HepG2 (cell line): ENCODE measurements at regions not wholly inside any gene's neighbourhood (a gene's known extent, or its start where the extent isn't known, plus 50 kb on each side); places are given as distances from the start of the nearest gene placed in this dataset.

Source experiments
- ATAC-seq: fragments of 200-7000 bp; cut with Tn5 transposase; 3 replicates; pipeline ENCODE4 v1.9.1; 2020; ENCODE audit warnings: mild to moderate bottlenecking, moderate library complexity
- BruUV-seq: library from RNA; stranded (reverse); fragments of 400-500 nt; replicated peaks from 2 replicates; lab custom pipeline; 2021; lab: Mats Ljungman, UMichigan
- CTCF ChIA-PET: fragments of 300-600 bp; formaldehyde crosslinking; extraction: SDS; loops from one replicate; lab custom pipeline; 2021; ENCODE audit warnings: low total read pairs, inconsistent platforms, low intra/inter-chr PET ratio; lab: Yijun Ruan, JAX
- POLR2A ChIA-PET: fragments of 350-600 bp; sonication (Branson Sonifier 250); formaldehyde crosslinking; loops from one replicate; lab custom pipeline; 2020; ENCODE audit warnings: antibody characterized with exemption, inconsistent platforms; lab: Yijun Ruan, JAX
- DNase-seq: peaks from one replicate; pipeline ENCODE4 v3.0.0-alpha.2; 2015; ENCODE audit warnings: low spot score
- FAIRE-seq: peaks from 3 replicates; lab custom pipeline; 2011; peaks lifted over from hg19 to GRCh38; lab: Jason Lieb, UNC
- H2AFZ ChIP-seq: one replicate; pipeline ENCODE4 v1.6.1; 2011; ENCODE audit warnings: low read length, inconsistent platforms
- H3K27ac ChIP-seq: fragments of 300-600 bp; 3 replicates; pipeline ENCODE4 v1.8.0; 2011; ENCODE audit warnings: mixed run types, mild to moderate bottlenecking, mixed read lengths, low read length, inconsistent platforms; ENCODE audit not compliant: insufficient read depth; ENCODE audit errors: extremely low read length
- H3K27me3 ChIP-seq, 2 experiments: fragments of 200-600 bp in 1 of 2; 2 replicates in 1 of 2; 3 replicates in 1 of 2; pipeline versions ENCODE4 v1.6.0 to v1.8.0; 2011; ENCODE audit warnings: low read length in 2 of 2, mild to moderate bottlenecking in 2 of 2, moderate library complexity in 2 of 2, inconsistent platforms in 1 of 2; ENCODE audit not compliant: insufficient read depth in 2 of 2, control insufficient read depth in 1 of 2
- H3K36me3 ChIP-seq, 2 experiments: fragments of 200-600 bp in 1 of 2; replicated peaks in 1 of 2; 2 replicates in 1 of 2; 3 replicates in 1 of 2; pipeline versions ENCODE4 v1.5.1 to v1.8.0; 2011; ENCODE audit warnings: low read length in 2 of 2, inconsistent platforms in 1 of 2; ENCODE audit not compliant: insufficient read depth in 2 of 2, control insufficient read depth in 1 of 2
- H3K4me1 ChIP-seq: 2 replicates; pipeline ENCODE4 v1.5.1; 2012; ENCODE audit warnings: low read length, inconsistent platforms; ENCODE audit not compliant: insufficient read depth
- H3K4me2 ChIP-seq: 2 replicates; pipeline ENCODE4 v1.6.0; 2011; ENCODE audit warnings: low read depth, low read length, inconsistent platforms
- H3K4me3 ChIP-seq, 3 experiments: fragments of 200-600 bp in 1 of 3; sonication (generic), shearing (Covaris generic) in 1 of 3; replicated peaks in 1 of 3; 2 replicates each; pipeline ENCODE4 v1.5.1; 2011 to 2016; ENCODE audit warnings: low read length in 3 of 3, inconsistent platforms in 2 of 3, low read depth in 2 of 3, mild to moderate bottlenecking in 2 of 3, control low read depth in 1 of 3, mixed read lengths in 1 of 3; ENCODE audit not compliant: insufficient read depth in 1 of 3
- H3K79me2 ChIP-seq: one replicate; pipeline ENCODE4 v1.6.1; 2011; ENCODE audit warnings: low read length, inconsistent platforms; ENCODE audit not compliant: insufficient read depth
- H3K9ac ChIP-seq: 2 replicates; pipeline ENCODE4 v1.6.0; 2011; ENCODE audit warnings: mild to moderate bottlenecking, low read depth, low read length, inconsistent platforms; ENCODE audit not compliant: insufficient read depth
- H3K9me3 ChIP-seq: 2 replicates; pipeline ENCODE4 v1.5.1; 2012; ENCODE audit warnings: mild to moderate bottlenecking, low read length
- H4K20me1 ChIP-seq: 2 replicates; pipeline ENCODE4 v1.6.0; 2011; ENCODE audit warnings: inconsistent platforms, mild to moderate bottlenecking, low read length, moderate library complexity; ENCODE audit not compliant: insufficient read depth
- GZF1 ChIP-seq: sonication (generic); formaldehyde crosslinking; IDR thresholded peaks from 2 replicates; pipeline ENCODE4 v1.5.1; 2020; ENCODE audit warnings: mild to moderate bottlenecking, missing genetic modification reagents
- KLF6 ChIP-seq: IDR thresholded peaks from 2 replicates; pipeline ENCODE4 v1.8.0; 2016; ENCODE audit warnings: missing biosample characterization, missing genetic modification reagents
- MTA1 ChIP-seq: sonication (generic); formaldehyde crosslinking; IDR thresholded peaks from 2 replicates; pipeline ENCODE4 v1.4.0; 2020; ENCODE audit warnings: missing genetic modification reagents, mild to moderate bottlenecking, borderline replicate concordance
- SYNCRIP ChIP-seq: fragments of 200-400 bp; formaldehyde crosslinking; IDR thresholded peaks from 2 replicates; pipeline ENCODE4 v1.6.1; 2018; ENCODE audit warnings: mild to moderate bottlenecking, low read depth, low read length; ENCODE audit not compliant: insufficient read depth
- ZNF136 ChIP-seq: sonication (generic); formaldehyde crosslinking; IDR thresholded peaks from 2 replicates; pipeline ENCODE4 v1.8.1; 2022; ENCODE audit warnings: low read depth, mild to moderate bottlenecking, moderate library complexity, missing genetic modification reagents
- ZNF180 ChIP-seq: sonication (generic); formaldehyde crosslinking; IDR thresholded peaks from 2 replicates; pipeline ENCODE4 v1.4.0; 2020; ENCODE audit warnings: low read depth, missing genetic modification reagents, borderline replicate concordance
- ZNF256 ChIP-seq: sonication (generic); formaldehyde crosslinking; conservative IDR thresholded peaks from 2 replicates; pipeline ENCODE4 v1.4.0; 2020; ENCODE audit warnings: missing genetic modification reagents
- ZNF501 ChIP-seq: sonication (generic); formaldehyde crosslinking; IDR thresholded peaks from 2 replicates; pipeline ENCODE4 v1.5.1; 2020; ENCODE audit warnings: mild to moderate bottlenecking, moderate library complexity, missing genetic modification reagents
- ZNF672 ChIP-seq: sonication (generic); formaldehyde crosslinking; IDR thresholded peaks from 2 replicates; pipeline ENCODE4 v1.8.1; 2022; ENCODE audit warnings: missing genetic modification reagents
- ZNF678 ChIP-seq: sonication (generic); formaldehyde crosslinking; IDR thresholded peaks from 2 replicates; pipeline ENCODE4 v1.4.0; 2020; ENCODE audit warnings: mild to moderate bottlenecking, missing genetic modification reagents
- ZNF781 ChIP-seq: sonication (generic); formaldehyde crosslinking; IDR thresholded peaks from 2 replicates; pipeline ENCODE4 v1.5.1; 2020; ENCODE audit warnings: borderline replicate concordance, mild to moderate bottlenecking, missing genetic modification reagents; ENCODE audit errors: not compliant biosample characterization
- ZSCAN22 ChIP-seq: sonication (generic); formaldehyde crosslinking; IDR thresholded peaks from 2 replicates; pipeline ENCODE4 v1.4.0; 2020; ENCODE audit warnings: mild to moderate bottlenecking, missing genetic modification reagents
- WGBS: methylation state at CpG from one replicate; pipeline ENCODE4 v1.1.6; 2017; ENCODE audit warnings: low lambda C conversion rate; 5-methylcytosine and 5-hydroxymethylcytosine counted together
- in situ Hi-C: cut with HindIII; loops from 2 replicates; pipeline ENCODE4 v1.10.0; 2017; ENCODE audit warnings: low pct_unique_long_range_greater_than_20kb; ENCODE audit not compliant: extremely low pct_ligation_motif_present
- intact Hi-C: fragments of 100-400 bp; cut with micrococcal nuclease; formaldehyde crosslinking; loops from one replicate; pipeline ENCODE4 v1.10.0; 2022; ENCODE audit not compliant: unreplicated experiment
- TF ChIP-seq, protein P1 (sequence below): IDR thresholded peaks from 2 replicates; pipeline ENCODE4 v1.6.1; 2018; ENCODE audit warnings: missing genetic modification reagents
- TF ChIP-seq, protein P2 (sequence below): sonication (generic); formaldehyde crosslinking; IDR thresholded peaks from 2 replicates; pipeline ENCODE4 v1.4.0; 2020; ENCODE audit warnings: missing genetic modification reagents, mild to moderate bottlenecking, borderline replicate concordance
- TF ChIP-seq, protein P3 (sequence below): sonication (generic); formaldehyde crosslinking; IDR thresholded peaks from 2 replicates; pipeline ENCODE4 v1.5.1; 2020; ENCODE audit warnings: mild to moderate bottlenecking, moderate library complexity, missing genetic modification reagents
- TF ChIP-seq, protein P4 (sequence below): sonication (generic); formaldehyde crosslinking; IDR thresholded peaks from 2 replicates; pipeline ENCODE4 v1.4.0; 2020; ENCODE audit warnings: missing genetic modification reagents, borderline replicate concordance

DNA sequence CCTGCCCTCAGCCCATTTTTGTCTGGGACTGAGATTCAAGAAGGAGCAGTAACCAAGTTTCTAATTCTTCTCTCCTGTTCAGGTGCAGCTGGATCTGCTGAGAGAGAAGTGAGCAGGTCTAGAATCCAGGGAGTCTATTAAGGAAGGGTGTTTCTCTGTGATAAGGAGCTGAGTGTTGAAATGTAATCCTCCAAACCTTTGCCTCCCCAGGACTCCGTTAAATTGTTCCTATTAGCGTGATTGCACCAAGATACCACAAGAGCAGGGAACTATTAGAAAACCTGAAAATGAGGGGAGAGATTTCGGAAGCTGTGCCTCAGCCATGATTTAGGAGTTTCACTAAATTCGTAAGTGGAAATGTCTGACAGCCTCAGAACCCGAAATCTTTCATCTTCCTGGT, 192.6 kb downstream of the EBLN2 start:
- Histone ChIP-seq H3K4me3 (no peak overlapping the region), H4K20me1 (no peaks in the 10 kb centered on the region), H3K9ac (no peak overlapping the region), H3K4me2 (no peak overlapping the region), H3K27ac (no peak overlapping the region), H2AFZ (no peak overlapping the region), H3K27me3 (no peaks in the 10 kb centered on the region; a peak in 1 of 5 replicates), H3K36me3 (no peaks in the 10 kb centered on the region), H3K4me1 (no peaks in the 10 kb centered on the region), H3K9me3 (no peaks in the 10 kb centered on the region), H3K79me2 (no peaks in the 10 kb centered on the region)
- POLR2A ChIA-PET = no interaction called here
- no peak for ATAC-seq
- WGBS = 6% methylated on average over 5 of the region's 5 CpGs
- DNase-seq = no peak
- no peak for FAIRE-seq
- BruUV-seq = no TSS peak
- TF ChIP-seq SYNCRIP (no peak), ZNF501 (CRISPR knock-in tag) (no peak), ZNF672 (CRISPR knock-in tag) (no peak), ZNF678 (CRISPR knock-in tag) (no peak), ZNF180 (CRISPR knock-in tag) (no peak), KLF6 (no peak), ZSCAN22 (CRISPR knock-in tag) (no peak), MTA1 (CRISPR knock-in tag) (no peak), GZF1 (CRISPR knock-in tag) (no peak), ZNF136 (CRISPR knock-in tag) (no peak), ZNF781 (no peak), ZNF256 (CRISPR knock-in tag) (no peak)
- TF ChIP-seq, protein P1, sequence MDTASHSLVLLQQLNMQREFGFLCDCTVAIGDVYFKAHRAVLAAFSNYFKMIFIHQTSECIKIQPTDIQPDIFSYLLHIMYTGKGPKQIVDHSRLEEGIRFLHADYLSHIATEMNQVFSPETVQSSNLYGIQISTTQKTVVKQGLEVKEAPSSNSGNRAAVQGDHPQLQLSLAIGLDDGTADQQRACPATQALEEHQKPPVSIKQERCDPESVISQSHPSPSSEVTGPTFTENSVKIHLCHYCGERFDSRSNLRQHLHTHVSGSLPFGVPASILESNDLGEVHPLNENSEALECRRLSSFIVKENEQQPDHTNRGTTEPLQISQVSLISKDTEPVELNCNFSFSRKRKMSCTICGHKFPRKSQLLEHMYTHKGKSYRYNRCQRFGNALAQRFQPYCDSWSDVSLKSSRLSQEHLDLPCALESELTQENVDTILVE (CRISPR knock-in tag) = no peak
- TF ChIP-seq, protein P2, sequence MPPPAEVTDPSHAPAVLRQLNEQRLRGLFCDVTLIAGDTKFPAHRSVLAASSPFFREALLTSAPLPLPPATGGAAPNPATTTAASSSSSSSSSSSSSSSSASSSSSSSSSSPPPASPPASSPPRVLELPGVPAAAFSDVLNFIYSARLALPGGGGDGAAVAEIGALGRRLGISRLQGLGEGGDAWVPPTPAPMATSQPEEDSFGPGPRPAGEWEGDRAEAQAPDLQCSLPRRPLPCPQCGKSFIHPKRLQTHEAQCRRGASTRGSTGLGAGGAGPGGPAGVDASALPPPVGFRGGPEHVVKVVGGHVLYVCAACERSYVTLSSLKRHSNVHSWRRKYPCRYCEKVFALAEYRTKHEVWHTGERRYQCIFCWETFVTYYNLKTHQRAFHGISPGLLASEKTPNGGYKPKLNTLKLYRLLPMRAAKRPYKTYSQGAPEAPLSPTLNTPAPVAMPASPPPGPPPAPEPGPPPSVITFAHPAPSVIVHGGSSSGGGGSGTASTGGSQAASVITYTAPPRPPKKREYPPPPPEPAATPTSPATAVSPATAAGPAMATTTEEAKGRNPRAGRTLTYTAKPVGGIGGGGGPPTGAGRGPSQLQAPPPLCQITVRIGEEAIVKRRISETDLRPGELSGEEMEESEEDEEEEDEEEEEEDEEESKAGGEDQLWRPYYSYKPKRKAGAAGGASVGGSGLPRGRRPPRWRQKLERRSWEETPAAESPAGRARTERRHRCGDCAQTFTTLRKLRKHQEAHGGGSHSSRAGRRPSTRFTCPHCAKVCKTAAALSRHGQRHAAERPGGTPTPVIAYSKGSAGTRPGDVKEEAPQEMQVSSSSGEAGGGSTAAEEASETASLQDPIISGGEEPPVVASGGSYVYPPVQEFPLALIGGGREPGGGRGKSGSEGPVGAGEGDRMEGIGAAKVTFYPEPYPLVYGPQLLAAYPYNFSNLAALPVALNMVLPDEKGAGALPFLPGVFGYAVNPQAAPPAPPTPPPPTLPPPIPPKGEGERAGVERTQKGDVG (CRISPR knock-in tag) = no peak
- TF ChIP-seq, protein P3, sequence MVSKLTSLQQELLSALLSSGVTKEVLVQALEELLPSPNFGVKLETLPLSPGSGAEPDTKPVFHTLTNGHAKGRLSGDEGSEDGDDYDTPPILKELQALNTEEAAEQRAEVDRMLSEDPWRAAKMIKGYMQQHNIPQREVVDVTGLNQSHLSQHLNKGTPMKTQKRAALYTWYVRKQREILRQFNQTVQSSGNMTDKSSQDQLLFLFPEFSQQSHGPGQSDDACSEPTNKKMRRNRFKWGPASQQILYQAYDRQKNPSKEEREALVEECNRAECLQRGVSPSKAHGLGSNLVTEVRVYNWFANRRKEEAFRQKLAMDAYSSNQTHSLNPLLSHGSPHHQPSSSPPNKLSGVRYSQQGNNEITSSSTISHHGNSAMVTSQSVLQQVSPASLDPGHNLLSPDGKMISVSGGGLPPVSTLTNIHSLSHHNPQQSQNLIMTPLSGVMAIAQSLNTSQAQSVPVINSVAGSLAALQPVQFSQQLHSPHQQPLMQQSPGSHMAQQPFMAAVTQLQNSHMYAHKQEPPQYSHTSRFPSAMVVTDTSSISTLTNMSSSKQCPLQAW (CRISPR knock-in tag) = no peak
- TF ChIP-seq, protein P4, sequence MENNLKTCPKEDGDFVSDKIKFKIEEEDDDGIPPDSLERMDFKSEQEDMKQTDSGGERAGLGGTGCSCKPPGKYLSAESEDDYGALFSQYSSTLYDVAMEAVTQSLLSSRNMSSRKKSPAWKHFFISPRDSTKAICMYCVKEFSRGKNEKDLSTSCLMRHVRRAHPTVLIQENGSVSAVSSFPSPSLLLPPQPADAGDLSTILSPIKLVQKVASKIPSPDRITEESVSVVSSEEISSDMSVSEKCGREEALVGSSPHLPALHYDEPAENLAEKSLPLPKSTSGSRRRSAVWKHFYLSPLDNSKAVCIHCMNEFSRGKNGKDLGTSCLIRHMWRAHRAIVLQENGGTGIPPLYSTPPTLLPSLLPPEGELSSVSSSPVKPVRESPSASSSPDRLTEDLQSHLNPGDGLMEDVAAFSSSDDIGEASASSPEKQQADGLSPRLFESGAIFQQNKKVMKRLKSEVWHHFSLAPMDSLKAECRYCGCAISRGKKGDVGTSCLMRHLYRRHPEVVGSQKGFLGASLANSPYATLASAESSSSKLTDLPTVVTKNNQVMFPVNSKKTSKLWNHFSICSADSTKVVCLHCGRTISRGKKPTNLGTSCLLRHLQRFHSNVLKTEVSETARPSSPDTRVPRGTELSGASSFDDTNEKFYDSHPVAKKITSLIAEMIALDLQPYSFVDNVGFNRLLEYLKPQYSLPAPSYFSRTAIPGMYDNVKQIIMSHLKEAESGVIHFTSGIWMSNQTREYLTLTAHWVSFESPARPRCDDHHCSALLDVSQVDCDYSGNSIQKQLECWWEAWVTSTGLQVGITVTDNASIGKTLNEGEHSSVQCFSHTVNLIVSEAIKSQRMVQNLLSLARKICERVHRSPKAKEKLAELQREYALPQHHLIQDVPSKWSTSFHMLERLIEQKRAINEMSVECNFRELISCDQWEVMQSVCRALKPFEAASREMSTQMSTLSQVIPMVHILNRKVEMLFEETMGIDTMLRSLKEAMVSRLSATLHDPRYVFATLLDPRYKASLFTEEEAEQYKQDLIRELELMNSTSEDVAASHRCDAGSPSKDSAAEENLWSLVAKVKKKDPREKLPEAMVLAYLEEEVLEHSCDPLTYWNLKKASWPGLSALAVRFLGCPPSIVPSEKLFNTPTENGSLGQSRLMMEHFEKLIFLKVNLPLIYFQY (CRISPR knock-in tag) = no peak
- intact Hi-C loops = no loop called here
- in situ Hi-C loops = no loop called here
- CTCF ChIA-PET = no interaction called here
